ENCODE measurements at regions not wholly inside any gene's neighbourhood (a gene's known extent, or its start where the extent isn't known, plus 50 kb on each side); places are given as distances from the start of the nearest gene placed in this dataset.

GRCh38 chr10:59595593-59595992, 114.1 kb downstream of the SLC16A9 start:
- Mint-ChIP-seq H3K36me3 (no peaks in the 10 kb centered on the region), H3K4me1 (no peaks in the 10 kb centered on the region), H3K27me3 (peaks cover 2 to 6% (median 5%) of the 10 kb centered on the region in 5 donors), H3K9me3 (no peaks in the 10 kb centered on the region), H3K4me3 (no peak overlapping the region), H3K27ac (no peak overlapping the region)
- Histone ChIP-seq H3K4me3 (ENCODE audit: low read length) (no peak overlapping the region), H3K4me1 (ENCODE audit: control insufficient read depth in 2 of 2, insufficient read depth in 2 of 2, low read length in 2 of 2) (no peaks in the 10 kb centered on the region), H3K27ac (ENCODE audit: low read depth, low read length) (no peak overlapping the region), H3K9me3 (ENCODE audit: control insufficient read depth in 2 of 3, low read length in 3 of 3) (no peaks in the 10 kb centered on the region), H3K36me3 (ENCODE audit: control insufficient read depth in 2 of 3, insufficient read depth in 3 of 3, low read length in 3 of 3) (no peaks in the 10 kb centered on the region), H3K27me3 (ENCODE audit: control insufficient read depth in 2 of 2, insufficient read depth in 2 of 2, low read length in 2 of 2) (no peaks in the 10 kb centered on the region)
- intact Hi-C loops (cut with micrococcal nuclease) = no loop called here
- CTCF ChIA-PET = no interaction called here
- DNase-seq (no peak), ATAC-seq (no peak)
- POLR2A ChIA-PET = no interaction called here

- Histone ChIP-seq H3K27me3 (ENCODE audit: control insufficient read depth in 2 of 2, insufficient read depth in 2 of 2, low read length in 2 of 2) (no peaks in the 10 kb centered on the region), H3K4me1 (ENCODE audit: control insufficient read depth in 2 of 2, insufficient read depth in 2 of 2, low read length in 2 of 2) (no peaks in the 10 kb centered on the region), H3K36me3 (ENCODE audit: control insufficient read depth in 2 of 3, insufficient read depth in 3 of 3, low read length in 3 of 3) (no peaks in the 10 kb centered on the region), H3K9me3 (ENCODE audit: control insufficient read depth in 2 of 3, low read length in 3 of 3) (no peaks in the 10 kb centered on the region), H3K27ac (ENCODE audit: low read depth, low read length) (no peak overlapping the region), H3K4me3 (ENCODE audit: low read length) (no peak overlapping the region)
- no peak overlapping the region for H3K27ac Mint-ChIP-seq
- CTCF ChIA-PET = no interaction called here
- ATAC-seq (no peak), DNase-seq (no peak)
- peaks cover 1 to 6% (median 5%) of the 10 kb centered on the region in 5 donors for H3K27me3 Mint-ChIP-seq
- intact Hi-C loops (cut with micrococcal nuclease) = no loop called here
- no peak overlapping the region for H3K4me3 Mint-ChIP-seq
- H3K36me3 Mint-ChIP-seq = no peaks in the 10 kb centered on the region
- POLR2A ChIA-PET = no interaction called here
- no peaks in the 10 kb centered on the region for H3K4me1 Mint-ChIP-seq
- H3K9me3 Mint-ChIP-seq = no peaks in the 10 kb centered on the region
Measured at GRCh38 chr10:59593768-59594167, 115.9 kb downstream of the SLC16A9 start.

- POLR2A ChIA-PET = no interaction called here
- Histone ChIP-seq H3K36me3 (ENCODE audit: control insufficient read depth in 2 of 3, insufficient read depth in 3 of 3, low read length in 3 of 3) (no peaks in the 10 kb centered on the region), H3K4me3 (ENCODE audit: low read length) (no peak overlapping the region), H3K27me3 (ENCODE audit: control insufficient read depth in 2 of 2, insufficient read depth in 2 of 2, low read length in 2 of 2) (no peaks in the 10 kb centered on the region), H3K9me3 (ENCODE audit: control insufficient read depth in 2 of 3, low read length in 3 of 3) (no peaks in the 10 kb centered on the region), H3K27ac (ENCODE audit: low read depth, low read length) (no peak overlapping the region), H3K4me1 (ENCODE audit: control insufficient read depth in 2 of 2, insufficient read depth in 2 of 2, low read length in 2 of 2) (no peaks in the 10 kb centered on the region)
- no peaks in the 10 kb centered on the region for H3K4me1 Mint-ChIP-seq
- ATAC-seq = no peak
- DNase-seq = no peak
- intact Hi-C loops (cut with micrococcal nuclease) = no loop called here
- CTCF ChIA-PET = no interaction called here
- peaks cover 0 to 9% (median 5%) of the 10 kb centered on the region in 5 donors for H3K27me3 Mint-ChIP-seq
- H3K4me3 Mint-ChIP-seq = no peak overlapping the region
- no peaks in the 10 kb centered on the region for H3K36me3 Mint-ChIP-seq
- H3K27ac Mint-ChIP-seq = no peak overlapping the region
- H3K9me3 Mint-ChIP-seq = peaks cover 0 to 4% (median 0%) of the 10 kb centered on the region in 11 donors
Measured at GRCh38 chr10:59589796-59590195, 119.9 kb downstream of the SLC16A9 start.

- H3K27me3 ChIP-seq (ENCODE audit: control insufficient read depth in 2 of 2, insufficient read depth in 2 of 2, low read length in 2 of 2) = no peaks in the 10 kb centered on the region
- DNase-seq (no peak), ATAC-seq (no peak)
- H3K36me3 Mint-ChIP-seq = no peaks in the 10 kb centered on the region
- no peak overlapping the region for H3K4me3 ChIP-seq (ENCODE audit: low read length)
- H3K4me1 ChIP-seq (ENCODE audit: control insufficient read depth in 2 of 2, insufficient read depth in 2 of 2, low read length in 2 of 2) = no peaks in the 10 kb centered on the region
- H3K4me1 Mint-ChIP-seq = no peaks in the 10 kb centered on the region
- H3K4me3 Mint-ChIP-seq = no peak overlapping the region
- intact Hi-C loops (cut with micrococcal nuclease) = no loop called here
- H3K9me3 ChIP-seq (ENCODE audit: control insufficient read depth in 2 of 3, low read length in 3 of 3) = no peaks in the 10 kb centered on the region
- ChIA-PET POLR2A (no interaction called here), CTCF (no interaction called here)
- H3K27me3 Mint-ChIP-seq = peaks cover 0 to 9% (median 3%) of the 10 kb centered on the region in 5 donors
- no peaks in the 10 kb centered on the region for H3K36me3 ChIP-seq (ENCODE audit: control insufficient read depth in 2 of 3, insufficient read depth in 3 of 3, low read length in 3 of 3)
- H3K27ac Mint-ChIP-seq = no peak overlapping the region
- peaks cover 0 to 4% (median 0%) of the 10 kb centered on the region in 11 donors for H3K9me3 Mint-ChIP-seq
- no peak overlapping the region for H3K27ac ChIP-seq (ENCODE audit: low read depth, low read length)
Measured at GRCh38 chr10:59588791-59589190, 120.9 kb downstream of the SLC16A9 start.

GRCh38 chr10:59587756-59588140, 121.9 kb downstream of the SLC16A9 start:
- Mint-ChIP-seq H3K4me3 (no peak overlapping the region), H3K27ac (no peak overlapping the region), H3K36me3 (no peaks in the 10 kb centered on the region), H3K9me3 (peaks cover 0 to 4% (median 0%) of the 10 kb centered on the region in 11 donors), H3K4me1 (no peaks in the 10 kb centered on the region), H3K27me3 (peaks cover 0 to 9% (median 6%) of the 10 kb centered on the region in 5 donors)
- ChIA-PET POLR2A (no interaction called here), CTCF (no interaction called here)
- Histone ChIP-seq H3K27ac (ENCODE audit: low read depth, low read length) (no peak overlapping the region), H3K4me3 (ENCODE audit: low read length) (no peak overlapping the region), H3K36me3 (ENCODE audit: control insufficient read depth in 2 of 3, insufficient read depth in 3 of 3, low read length in 3 of 3) (no peaks in the 10 kb centered on the region), H3K9me3 (ENCODE audit: control insufficient read depth in 2 of 3, low read length in 3 of 3) (no peaks in the 10 kb centered on the region), H3K4me1 (ENCODE audit: control insufficient read depth in 2 of 2, insufficient read depth in 2 of 2, low read length in 2 of 2) (no peaks in the 10 kb centered on the region), H3K27me3 (ENCODE audit: control insufficient read depth in 2 of 2, insufficient read depth in 2 of 2, low read length in 2 of 2) (no peaks in the 10 kb centered on the region)
- intact Hi-C loops (cut with micrococcal nuclease) = no loop called here
- ATAC-seq = no peak
- DNase-seq = no peak

- H3K4me1 Mint-ChIP-seq = no peaks in the 10 kb centered on the region
- POLR2A ChIA-PET = no interaction called here
- intact Hi-C loops (cut with micrococcal nuclease) = no loop called here
Measured at GRCh38 chr10:59587083-59587755, 122.4 kb downstream of the SLC16A9 start.

GRCh38 chr10:59586407-59586891, 123.2 kb downstream of the SLC16A9 start:
- Mint-ChIP-seq H3K36me3 (no peaks in the 10 kb centered on the region), H3K27ac (no peak overlapping the region), H3K4me3 (no peak overlapping the region), H3K27me3 (peaks cover 3 to 17% (median 5%) of the 10 kb centered on the region in 5 donors), H3K9me3 (peaks cover 0 to 4% (median 0%) of the 10 kb centered on the region in 11 donors), H3K4me1 (no peaks in the 10 kb centered on the region)
- no peak for ATAC-seq
- no peak for DNase-seq
- no peaks in the 10 kb centered on the region for H3K27me3 ChIP-seq (ENCODE audit: control insufficient read depth in 2 of 2, insufficient read depth in 2 of 2, low read length in 2 of 2)
- intact Hi-C loops (cut with micrococcal nuclease) = no loop called here
- no peak overlapping the region for H3K27ac ChIP-seq (ENCODE audit: low read depth, low read length)
- H3K4me1 ChIP-seq (ENCODE audit: control insufficient read depth in 2 of 2, insufficient read depth in 2 of 2, low read length in 2 of 2) = no peaks in the 10 kb centered on the region
- H3K36me3 ChIP-seq (ENCODE audit: control insufficient read depth in 2 of 3, insufficient read depth in 3 of 3, low read length in 3 of 3) = no peaks in the 10 kb centered on the region
- POLR2A ChIA-PET = no interaction called here
- no peak overlapping the region for H3K4me3 ChIP-seq (ENCODE audit: low read length)
- H3K9me3 ChIP-seq (ENCODE audit: control insufficient read depth in 2 of 3, low read length in 3 of 3) = no peaks in the 10 kb centered on the region
- CTCF ChIA-PET = interaction anchor here (1.2 kb wide), 1 partner anchor 36 kb away, joined by 3 read pairs; no protein-coding TSS in a partner anchor

More at GRCh38 chr10:59587083-59587755, 122.4 kb downstream of the SLC16A9 start:
- H3K36me3 ChIP-seq (ENCODE audit: control insufficient read depth in 2 of 3, insufficient read depth in 3 of 3, low read length in 3 of 3) = no peaks in the 10 kb centered on the region
- H3K9me3 ChIP-seq (ENCODE audit: control insufficient read depth in 2 of 3, low read length in 3 of 3) = no peaks in the 10 kb centered on the region
- no peak overlapping the region for H3K4me3 Mint-ChIP-seq
- CTCF ChIA-PET = no interaction called here
- DNase-seq (no peak), ATAC-seq (no peak)
- no peak overlapping the region for H3K27ac ChIP-seq (ENCODE audit: low read depth, low read length)
- no peaks in the 10 kb centered on the region for H3K27me3 ChIP-seq (ENCODE audit: control insufficient read depth in 2 of 2, insufficient read depth in 2 of 2, low read length in 2 of 2)
- no peaks in the 10 kb centered on the region for H3K4me1 ChIP-seq (ENCODE audit: control insufficient read depth in 2 of 2, insufficient read depth in 2 of 2, low read length in 2 of 2)
- H3K9me3 Mint-ChIP-seq = peaks cover 0 to 4% (median 0%) of the 10 kb centered on the region in 11 donors
- no peak overlapping the region for H3K27ac Mint-ChIP-seq
- H3K4me3 ChIP-seq (ENCODE audit: low read length) = no peak overlapping the region
- peaks cover 0 to 9% (median 5%) of the 10 kb centered on the region in 5 donors for H3K27me3 Mint-ChIP-seq
- no peaks in the 10 kb centered on the region for H3K36me3 Mint-ChIP-seq

Data from naive thymus-derived CD4-positive, alpha-beta T cell (primary cell).